Non-pigmented ciliary epithelial cell (primary cell): ENCODE measurements at regions not wholly inside any gene's neighbourhood (a gene's known extent, or its start where the extent isn't known, plus 50 kb on each side); places are given as distances from the start of the nearest gene placed in this dataset.

ENCODE experiments used
- DNase-seq: peaks from one replicate; pipeline ENCODE4 v3.0.0-alpha.2; 2010; ENCODE audit warnings: low read depth

DNA sequence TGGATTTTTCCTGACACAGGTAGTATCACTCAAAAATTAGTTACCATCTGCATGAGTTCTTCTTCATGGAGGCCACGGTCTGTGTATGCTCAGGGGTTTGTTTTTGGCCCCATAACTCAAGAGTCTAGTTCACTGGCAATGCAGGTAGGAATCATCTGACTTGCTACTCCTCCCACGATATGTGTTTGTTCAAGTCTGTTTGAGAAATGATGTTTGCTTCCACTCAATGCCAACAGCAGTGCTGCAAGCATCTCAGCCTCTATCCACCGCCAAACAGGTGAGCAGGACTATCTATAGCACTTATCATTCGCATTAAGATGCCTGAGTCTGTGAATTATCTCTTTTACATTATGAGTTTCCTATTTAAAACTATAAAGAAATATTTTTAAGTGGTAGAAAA is 264.8 kb upstream of the PTGER4 start:
- no peak for DNase-seq

DNA sequence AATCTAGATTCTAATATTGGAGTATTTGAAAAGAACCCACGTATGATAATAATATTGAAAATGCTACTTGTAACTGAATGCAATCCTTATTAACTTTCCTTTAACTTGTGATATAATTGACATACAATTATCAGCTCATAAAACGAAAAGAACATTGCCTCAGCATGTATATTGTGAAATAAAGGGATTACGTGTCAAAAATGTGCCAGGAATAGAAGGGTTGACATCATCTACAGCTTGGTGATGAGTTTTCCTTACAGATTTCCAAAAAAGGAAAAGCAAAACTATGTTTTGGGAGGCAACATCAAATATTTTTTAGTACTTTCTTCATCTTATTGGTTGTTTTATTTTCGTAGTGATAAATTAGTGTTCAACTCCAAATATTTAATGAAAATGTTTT is 266.0 kb upstream of the PTGER4 start:
- peak; percentile 40 for DNase-seq

- no peak for DNase-seq
These were observed 266.9 kb upstream of the PTGER4 start for GRCh38 chr5:40412771-40413170.

- peak; percentile 17 for DNase-seq
These were observed 268.6 kb upstream of the PTGER4 start for GRCh38 chr5:40410964-40411635.

DNA sequence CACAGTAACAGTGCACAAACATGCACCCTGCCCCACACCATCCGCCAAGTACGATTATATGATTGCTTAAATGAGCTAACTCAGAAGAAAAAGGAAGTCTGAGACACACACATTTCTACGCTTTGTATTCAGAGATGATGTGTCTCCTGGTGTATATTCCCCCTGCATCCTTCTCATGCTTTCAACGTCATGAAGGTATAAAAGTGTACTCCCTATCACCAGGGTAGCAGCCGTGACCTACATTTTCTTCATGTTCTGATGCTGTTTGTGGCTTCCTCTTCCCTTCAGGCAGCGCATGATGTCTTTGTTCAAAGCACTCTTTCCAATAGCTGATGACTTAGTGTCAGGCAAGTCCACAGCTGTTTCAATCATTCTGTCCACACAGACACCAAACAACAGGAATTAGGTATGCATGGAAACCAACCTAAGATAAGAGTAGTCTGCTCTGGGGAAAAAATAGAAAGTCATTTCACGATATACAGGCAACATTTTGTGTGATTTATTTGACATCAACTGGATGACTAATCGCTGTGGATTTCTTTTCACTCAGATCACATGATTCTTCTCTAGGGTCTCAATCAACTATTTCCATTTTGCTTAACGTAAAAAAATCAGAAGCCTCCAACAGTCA is 269.4 kb upstream of the PTGER4 start:
- DNase-seq: peak; percentile 64

GRCh38 chr5:40409601-40410000 is 270.1 kb upstream of the PTGER4 start:
- DNase-seq: no peak

- DNase-seq: no peak
These were observed 272.9 kb upstream of the PTGER4 start for GRCh38 chr5:40406741-40407211.

GRCh38 chr5:40405996-40406740 is 273.5 kb upstream of the PTGER4 start:
- DNase-seq: no peak

DNA sequence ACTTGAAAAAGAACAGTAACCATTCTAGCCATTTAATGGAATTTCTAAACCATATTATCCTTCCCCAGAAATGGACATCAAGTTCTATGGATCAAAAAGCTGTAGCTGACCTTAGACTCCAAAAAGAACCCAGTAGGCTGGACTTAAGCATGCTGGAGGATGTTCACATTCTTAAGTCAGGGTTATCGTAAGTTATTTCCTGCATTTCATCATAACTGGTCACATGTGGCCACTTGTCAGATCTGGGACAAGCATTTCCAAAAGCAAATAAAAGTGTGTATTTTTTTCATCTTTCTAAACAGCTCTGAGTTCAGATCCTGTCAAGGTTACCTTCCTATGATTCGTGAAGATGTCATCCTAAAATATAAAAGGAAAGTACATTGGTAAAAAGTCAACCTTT is 274.5 kb upstream of the PTGER4 start:
- no peak for DNase-seq

DNA sequence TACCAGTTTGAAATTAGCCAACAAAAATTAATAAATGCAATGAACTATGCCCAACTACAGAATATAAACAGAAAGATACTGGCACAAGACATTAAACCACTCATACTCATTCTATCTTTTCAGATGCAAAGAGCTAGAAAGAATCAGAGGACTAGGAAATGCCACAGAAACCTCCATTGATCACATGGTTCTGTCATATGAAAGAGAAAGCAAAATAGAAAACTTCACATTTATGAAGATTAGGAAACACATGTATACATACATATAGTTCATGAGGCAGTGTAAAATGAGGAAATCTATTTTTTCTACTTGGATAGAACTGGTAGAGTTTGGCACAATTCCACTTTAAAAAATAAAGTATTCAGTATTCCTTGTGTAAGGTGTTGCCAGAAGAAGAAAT is 275.1 kb upstream of the PTGER4 start:
- DNase-seq: no peak

GRCh38 chr5:40402007-40402364 is 277.7 kb upstream of the PTGER4 start:
- DNase-seq: no peak

- no peak for DNase-seq
These were observed 278.3 kb upstream of the PTGER4 start for GRCh38 chr5:40401284-40402006.

DNA sequence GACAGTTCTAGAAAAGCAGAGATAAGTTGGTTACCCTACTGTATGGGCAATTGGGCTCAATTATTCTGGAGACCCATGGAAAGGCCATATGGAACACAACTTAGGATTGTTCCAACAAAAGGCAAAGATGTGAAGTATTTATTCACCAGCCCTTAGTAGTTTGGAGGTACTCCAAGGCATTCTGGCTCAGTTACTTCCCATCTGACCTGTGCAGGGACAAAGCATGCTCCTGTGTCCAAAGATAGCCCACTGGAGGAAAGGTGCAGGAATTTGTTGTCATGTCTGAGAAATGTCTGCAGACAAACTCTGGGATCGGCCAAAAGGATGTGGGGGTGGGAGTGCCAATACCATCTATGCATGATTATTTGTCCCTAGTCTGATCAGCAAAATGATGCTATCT is 279.5 kb upstream of the PTGER4 start:
- no peak for DNase-seq

GRCh38 chr5:40399349-40399748 is 280.4 kb upstream of the PTGER4 start:
- no peak for DNase-seq

GRCh38 chr5:40397976-40398375 is 281.7 kb upstream of the PTGER4 start:
- DNase-seq: no peak

GRCh38 chr5:40397091-40397490 is 282.6 kb upstream of the PTGER4 start:
- DNase-seq: no peak

DNA sequence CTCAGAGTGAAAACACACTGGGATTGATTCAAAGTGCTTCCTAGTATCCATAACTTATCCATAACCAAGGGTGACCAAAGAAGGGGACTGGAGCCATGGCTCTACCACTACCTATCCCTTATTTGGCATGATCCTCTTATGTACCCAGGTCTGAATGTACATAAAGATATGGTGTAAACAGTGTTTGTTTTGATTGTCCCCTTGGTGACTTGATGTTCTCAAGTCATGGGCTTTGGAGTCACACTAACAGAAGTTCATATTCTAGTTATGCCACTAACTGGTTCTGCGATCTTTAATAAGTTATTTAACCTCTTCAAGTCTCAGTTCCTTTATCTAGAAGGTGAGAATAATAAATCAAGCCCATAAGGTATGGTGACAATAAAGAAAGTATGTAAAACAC is 283.4 kb upstream of the PTGER4 start:
- DNase-seq: no peak

DNA sequence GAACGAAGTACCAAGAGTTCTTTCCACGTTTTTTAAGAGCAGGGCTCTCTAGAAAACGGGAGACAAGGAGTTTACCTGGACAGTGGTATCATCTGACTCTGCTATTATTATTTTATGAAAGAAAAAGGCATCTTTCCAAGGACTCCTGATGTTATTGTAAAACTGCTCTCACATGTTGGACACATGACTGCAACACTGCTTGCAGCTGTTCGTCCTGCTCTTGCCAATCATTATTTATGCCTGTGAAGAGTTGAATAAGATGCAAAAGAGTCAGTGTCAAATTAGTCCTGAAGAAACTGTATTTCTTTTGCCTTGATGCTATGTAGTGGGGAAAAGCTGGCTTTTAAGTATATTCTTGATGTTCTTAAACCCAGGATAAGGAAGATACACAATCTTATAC is 284.5 kb upstream of the PTGER4 start:
- no peak for DNase-seq

- DNase-seq: no peak
These were observed 285.0 kb upstream of the PTGER4 start for GRCh38 chr5:40394698-40395097.

DNA sequence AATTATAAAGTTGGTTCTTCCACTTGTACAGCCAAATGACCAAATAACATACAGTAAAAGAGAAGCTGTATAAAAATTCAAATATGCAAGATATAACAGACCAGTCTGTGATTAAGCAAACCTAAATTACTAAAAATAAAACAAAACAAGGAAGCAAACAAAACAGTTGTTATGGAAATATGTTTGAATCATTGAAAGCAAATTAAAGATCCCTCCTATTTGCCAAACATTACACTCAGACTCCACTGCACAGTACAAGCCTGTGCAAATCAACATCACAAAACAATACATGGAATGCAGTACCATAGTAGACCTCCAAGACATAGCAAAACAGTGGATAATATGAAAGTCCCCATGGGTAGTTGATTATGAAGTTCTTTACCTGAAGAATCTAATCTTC is 288.1 kb upstream of the PTGER4 start:
- no peak for DNase-seq

DNA sequence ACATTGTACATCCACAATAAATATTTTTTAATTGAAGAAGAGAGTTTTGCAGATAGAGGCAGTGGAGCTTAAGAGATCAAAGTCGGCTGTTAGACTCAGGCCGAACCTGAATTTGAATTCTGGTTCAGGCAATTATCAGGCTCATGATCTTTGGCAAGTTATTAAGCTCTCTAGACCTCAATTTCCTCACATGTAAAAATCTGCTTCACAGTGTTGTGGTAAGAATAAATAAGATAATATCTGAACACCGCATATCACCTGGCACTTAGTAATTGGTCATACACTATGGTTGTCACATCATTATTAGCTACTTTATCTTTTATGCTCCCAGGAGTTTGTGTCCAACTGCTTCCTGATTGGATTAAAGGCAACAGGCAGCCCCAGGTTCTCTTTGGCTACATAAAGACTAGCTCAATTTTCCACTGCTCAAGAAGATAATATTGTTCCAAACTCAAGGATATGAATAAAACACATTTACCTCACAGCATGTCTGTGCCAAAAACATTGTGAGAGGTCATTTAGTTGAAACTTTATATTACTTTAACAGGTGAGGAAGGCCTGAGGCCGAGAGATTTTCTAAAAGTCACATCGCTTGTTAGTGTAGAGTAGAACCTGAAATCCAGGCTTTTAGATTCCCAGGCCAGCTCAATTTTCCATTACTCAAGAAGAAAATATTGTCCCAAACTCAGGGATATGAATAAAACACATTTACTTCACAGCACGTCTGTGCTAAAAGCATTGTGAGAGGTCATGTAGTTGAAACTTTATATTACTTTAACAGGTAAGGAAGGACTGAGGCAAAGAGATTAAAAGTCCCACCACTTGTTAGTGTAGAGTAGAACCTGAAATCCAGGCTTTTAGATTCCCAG is 289.2 kb upstream of the PTGER4 start:
- no peak for DNase-seq

DNA sequence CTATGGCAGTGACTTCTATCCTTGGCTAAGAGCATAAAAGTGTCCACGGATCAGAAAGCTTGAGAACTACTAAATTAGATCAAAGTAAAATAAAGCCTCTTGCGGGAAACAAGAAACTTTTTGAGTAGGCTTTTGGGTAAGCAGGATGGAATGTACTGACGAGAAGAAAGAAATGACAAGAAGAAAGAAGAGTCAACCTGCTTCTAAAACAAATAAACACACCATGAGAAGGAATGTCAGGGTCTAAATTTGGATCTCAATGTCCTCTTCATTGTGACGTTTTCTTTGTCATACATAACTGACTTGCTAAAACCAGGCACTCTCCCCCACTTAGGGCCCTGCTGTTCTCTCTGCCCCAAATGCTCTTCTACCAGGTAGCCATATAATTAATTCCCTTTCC is 290.1 kb upstream of the PTGER4 start:
- DNase-seq: no peak
